GM06990 (cell line): ENCODE measurements at regions not wholly inside any gene's neighbourhood (a gene's known extent, or its start where the extent isn't known, plus 50 kb on each side); places are given as distances from the start of the nearest gene placed in this dataset.

ENCODE experiments used
- DNase-seq: peaks from one replicate; pipeline ENCODE4 v3.0.0-alpha.2; 2011; ENCODE audit not compliant: insufficient read length; ENCODE audit errors: extremely low read depth
- H3K27me3 ChIP-seq: replicated peaks from 2 replicates; pipeline ENCODE4 v1.6.0; 2011; ENCODE audit warnings: low read length; ENCODE audit not compliant: control insufficient read depth, insufficient read depth
- H3K36me3 ChIP-seq: 2 replicates; pipeline ENCODE4 v1.5.1; 2011; ENCODE audit warnings: low read length; ENCODE audit not compliant: control insufficient read depth, insufficient read depth
- H3K4me3 ChIP-seq: replicated peaks from 2 replicates; pipeline ENCODE4 v1.5.1; 2011; ENCODE audit warnings: low read depth, mild to moderate bottlenecking, control low read depth, low read length
- TF ChIP-seq, protein P1 (sequence below): IDR thresholded peaks from 2 replicates; pipeline ENCODE4 v1.5.1; 2011; ENCODE audit warnings: low read length, control low read depth, mild to moderate bottlenecking, inconsistent platforms; ENCODE audit not compliant: insufficient read depth, poor library complexity, severe bottlenecking

DNA sequence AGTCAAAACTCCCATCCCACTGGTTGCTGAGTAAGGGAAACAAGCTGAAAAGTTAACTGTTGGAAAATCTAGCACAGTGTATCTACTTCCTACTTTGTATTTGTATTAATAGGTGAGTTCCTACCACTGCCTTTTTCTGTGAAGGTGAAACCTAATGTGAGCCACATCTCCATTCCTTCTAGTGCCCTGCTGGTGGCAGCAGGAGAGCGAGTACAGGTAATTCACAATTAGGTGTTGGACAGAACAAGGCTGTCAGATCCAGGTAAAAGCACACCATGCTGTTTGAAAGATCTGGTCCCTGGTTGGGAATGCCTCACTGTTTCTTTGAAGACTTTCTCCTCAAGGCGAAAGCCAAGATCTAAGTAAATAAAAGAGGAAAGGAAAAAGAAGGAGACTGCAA is 528.4 kb downstream of the PKHD1 start:
- Histone ChIP-seq H3K36me3 (no peaks in the 10 kb centered on the region), H3K4me3 (no peak overlapping the region), H3K27me3 (no peaks in the 10 kb centered on the region)
- no peak for DNase-seq
- TF ChIP-seq, protein P1, sequence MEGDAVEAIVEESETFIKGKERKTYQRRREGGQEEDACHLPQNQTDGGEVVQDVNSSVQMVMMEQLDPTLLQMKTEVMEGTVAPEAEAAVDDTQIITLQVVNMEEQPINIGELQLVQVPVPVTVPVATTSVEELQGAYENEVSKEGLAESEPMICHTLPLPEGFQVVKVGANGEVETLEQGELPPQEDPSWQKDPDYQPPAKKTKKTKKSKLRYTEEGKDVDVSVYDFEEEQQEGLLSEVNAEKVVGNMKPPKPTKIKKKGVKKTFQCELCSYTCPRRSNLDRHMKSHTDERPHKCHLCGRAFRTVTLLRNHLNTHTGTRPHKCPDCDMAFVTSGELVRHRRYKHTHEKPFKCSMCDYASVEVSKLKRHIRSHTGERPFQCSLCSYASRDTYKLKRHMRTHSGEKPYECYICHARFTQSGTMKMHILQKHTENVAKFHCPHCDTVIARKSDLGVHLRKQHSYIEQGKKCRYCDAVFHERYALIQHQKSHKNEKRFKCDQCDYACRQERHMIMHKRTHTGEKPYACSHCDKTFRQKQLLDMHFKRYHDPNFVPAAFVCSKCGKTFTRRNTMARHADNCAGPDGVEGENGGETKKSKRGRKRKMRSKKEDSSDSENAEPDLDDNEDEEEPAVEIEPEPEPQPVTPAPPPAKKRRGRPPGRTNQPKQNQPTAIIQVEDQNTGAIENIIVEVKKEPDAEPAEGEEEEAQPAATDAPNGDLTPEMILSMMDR, result no peak

DNA sequence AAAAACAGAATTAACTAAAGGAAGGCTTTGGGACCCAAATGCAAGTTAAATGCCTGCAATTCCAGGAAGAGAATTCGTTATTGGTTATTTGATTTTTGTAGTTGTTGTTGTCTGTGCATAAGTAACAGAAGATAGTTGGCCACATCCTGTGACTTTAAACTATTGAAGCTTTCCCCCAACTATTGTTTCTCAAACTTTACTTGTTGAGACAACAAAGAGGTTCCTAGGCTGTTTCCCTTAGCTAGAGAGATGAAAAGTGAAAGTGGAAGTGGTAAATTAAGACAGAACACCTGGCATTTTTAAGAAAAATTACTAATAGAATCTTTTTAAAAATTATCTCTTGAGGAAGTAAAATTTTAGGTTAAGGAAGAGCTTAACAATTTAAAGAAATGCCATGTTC is 525.2 kb downstream of the PKHD1 start:
- TF ChIP-seq, protein P1, result no peak
- no peaks in the 10 kb centered on the region for H3K27me3 ChIP-seq
- H3K4me3 ChIP-seq, result no peak overlapping the region
- DNase-seq, result peak; percentile 15
- H3K36me3 ChIP-seq, result no peaks in the 10 kb centered on the region
